ENCODE measurements at regions not wholly inside any gene's neighbourhood (a gene's known extent, or its start where the extent isn't known, plus 50 kb on each side); places are given as distances from the start of the nearest gene placed in this dataset.

GRCh38 chrX:150270622-150271021, 92.5 kb upstream of the MAMLD1 start:
- TF ChIP-seq MAX (IDR thresholded peaks at IDR 0.05) = no peak
- TF ChIP-seq TAF1 (IDR thresholded peaks at IDR 0.05; ENCODE audit: low read depth) = no peak
- TF ChIP-seq RAD21 (IDR thresholded peaks at IDR 0.05; ENCODE audit: low read depth) = no peak
- no peak for TF ChIP-seq YY1 (IDR thresholded peaks at IDR 0.05; ENCODE audit: low read depth)
- TF ChIP-seq EGR1 (IDR thresholded peaks at IDR 0.05) = no peak
- TF ChIP-seq REST (IDR thresholded peaks at IDR 0.05; ENCODE audit: low read depth) = no peak
- TF ChIP-seq ZBTB7A (IDR thresholded peaks at IDR 0.05; ENCODE audit: low read depth) = no peak
- no peak for TF ChIP-seq EP300 (IDR thresholded peaks at IDR 0.05; ENCODE audit: borderline replicate concordance)

All from Ishikawa (cell line).